Neural crest cell (in vitro differentiated cells): ENCODE measurements at regions not wholly inside any gene's neighbourhood (a gene's known extent, or its start where the extent isn't known, plus 50 kb on each side); places are given as distances from the start of the nearest gene placed in this dataset.

ENCODE experiments used
- DNase-seq: peaks from one replicate; pipeline ENCODE4 v3.0.0; 2021; ENCODE audit warnings: low read depth, mixed read lengths, low spot score
- H3K27ac Mint-ChIP-seq: one replicate; pipeline ENCODE4 v1.8.0; 2021; ENCODE audit warnings: mild to moderate bottlenecking, mixed read lengths; ENCODE audit not compliant: unreplicated experiment
- H3K27me3 Mint-ChIP-seq: 2 replicates; pipeline ENCODE4 v1.8.0; 2021; ENCODE audit warnings: low read depth, mild to moderate bottlenecking, mixed read lengths
- H3K36me3 Mint-ChIP-seq: 2 replicates; pipeline ENCODE4 v1.8.0; 2021; ENCODE audit warnings: low read depth, mild to moderate bottlenecking, mixed read lengths
- H3K4me1 Mint-ChIP-seq: 2 replicates; pipeline ENCODE4 v1.8.0; 2021; ENCODE audit warnings: mixed read lengths
- H3K4me3 Mint-ChIP-seq: one replicate; pipeline ENCODE4 v1.8.0; 2021; ENCODE audit warnings: mild to moderate bottlenecking, mixed read lengths
- H3K9me3 Mint-ChIP-seq: 2 replicates; pipeline ENCODE4 v1.8.0; 2021; ENCODE audit warnings: mixed read lengths
- CTCF ChIP-seq: fragments of 200-600 bp; sonication (generic); conservative IDR thresholded peaks from 2 replicates; pipeline ENCODE4 v1.5.0; 2021; ENCODE audit warnings: antibody characterized with exemption, mild to moderate bottlenecking

GRCh38 chr7:86970986-86971385, 88.5 kb downstream of the ELAPOR2 start:
- Mint-ChIP-seq H3K9me3 (peaks cover 3% of the 10 kb centered on the region), H3K27me3 (no peaks in the 10 kb centered on the region), H3K27ac (no peak overlapping the region), H3K4me3 (no peak overlapping the region), H3K4me1 (peaks cover 27% of the 10 kb centered on the region), H3K36me3 (peaks cover 6% of the 10 kb centered on the region)
- TF ChIP-seq CTCF: no peak
- no peak for DNase-seq

GRCh38 chr7:86970547-86970946, 88.9 kb downstream of the ELAPOR2 start:
- H3K9me3 Mint-ChIP-seq: peaks cover 3% of the 10 kb centered on the region
- DNase-seq: no peak
- no peak for TF ChIP-seq CTCF
- no peak overlapping the region for H3K27ac Mint-ChIP-seq
- no peak overlapping the region for H3K4me3 Mint-ChIP-seq
- H3K36me3 Mint-ChIP-seq: peaks cover 6% of the 10 kb centered on the region
- H3K4me1 Mint-ChIP-seq: peaks cover 28% of the 10 kb centered on the region
- no peaks in the 10 kb centered on the region for H3K27me3 Mint-ChIP-seq

- TF ChIP-seq CTCF: no peak
- Mint-ChIP-seq H3K36me3 (peaks cover 6% of the 10 kb centered on the region), H3K4me3 (no peak overlapping the region), H3K4me1 (peaks cover 33% of the 10 kb centered on the region), H3K9me3 (peaks cover 3% of the 10 kb centered on the region), H3K27me3 (no peaks in the 10 kb centered on the region), H3K27ac (no peak overlapping the region)
- no peak for DNase-seq
These were observed 89.6 kb downstream of the ELAPOR2 start for GRCh38 chr7:86969865-86970264.

- Mint-ChIP-seq H3K36me3 (peaks cover 6% of the 10 kb centered on the region), H3K27me3 (no peaks in the 10 kb centered on the region), H3K4me1 (peaks cover 38% of the 10 kb centered on the region), H3K9me3 (peaks cover 3% of the 10 kb centered on the region), H3K27ac (no peak overlapping the region), H3K4me3 (no peak overlapping the region)
- TF ChIP-seq CTCF: no peak
- no peak for DNase-seq
These were observed 90.8 kb downstream of the ELAPOR2 start for GRCh38 chr7:86968618-86969017.

- H3K4me1 Mint-ChIP-seq: peaks cover 28% of the 10 kb centered on the region
- TF ChIP-seq CTCF: no peak
- H3K9me3 Mint-ChIP-seq: no peaks in the 10 kb centered on the region
- no peak overlapping the region for H3K4me3 Mint-ChIP-seq
- no peaks in the 10 kb centered on the region for H3K36me3 Mint-ChIP-seq
- H3K27ac Mint-ChIP-seq: no peak overlapping the region
- DNase-seq: no peak
- no peaks in the 10 kb centered on the region for H3K27me3 Mint-ChIP-seq
These were observed 92.5 kb downstream of the ELAPOR2 start for GRCh38 chr7:86966916-86967315.

GRCh38 chr7:86965727-86966120, 93.7 kb downstream of the ELAPOR2 start:
- Mint-ChIP-seq H3K27ac (no peak overlapping the region), H3K36me3 (peaks cover 3% of the 10 kb centered on the region), H3K4me1 (peaks cover 32% of the 10 kb centered on the region), H3K27me3 (no peaks in the 10 kb centered on the region), H3K9me3 (no peaks in the 10 kb centered on the region), H3K4me3 (no peak overlapping the region)
- no peak for TF ChIP-seq CTCF
- no peak for DNase-seq
